ENCODE measurements at regions not wholly inside any gene's neighbourhood (a gene's known extent, or its start where the extent isn't known, plus 50 kb on each side); places are given as distances from the start of the nearest gene placed in this dataset.
"Not testable (repeated sequence)": the region's sequence is repeated elsewhere in the genome, so short reads cannot be mapped to it uniquely, and the experiment has no call there.

- Histone ChIP-seq H3K9me3 (no peaks in the 10 kb centered on the region), H3K4me1 (no peaks in the 10 kb centered on the region), H3K27me3 (no peaks in the 10 kb centered on the region), H3K4me3 (no peak overlapping the region), H3K36me3 (no peaks in the 10 kb centered on the region), H3K27ac (no peak overlapping the region)
- DNase-seq (ENCODE audit: low spot score in 2 of 2), result no peak
- TF ChIP-seq CTCF (IDR thresholded peaks at IDR 0.05) (no peak), POLR2AphosphoS5 (IDR thresholded peaks at IDR 0.05) (no peak), POLR2A (IDR thresholded peaks at IDR 0.05) (no peak)
- intact Hi-C loops (cut with DNase I; ENCODE audit: low total_unique reads), result no loop called here
These were observed 389.1 kb upstream of the ANKRD30A start for GRCh38 chr10:36736311-36736710.

- H3K4me3 ChIP-seq; intact Hi-C loops (cut with DNase I; ENCODE audit: low total_unique reads); H3K27ac ChIP-seq; H3K9me3 ChIP-seq; H3K4me1 ChIP-seq; H3K36me3 ChIP-seq; DNase-seq (ENCODE audit: low spot score in 2 of 2); H3K27me3 ChIP-seq: not testable (repeated sequence)
These were observed 390.8 kb upstream of the ANKRD30A start for GRCh38 chr10:36734590-36734989.

GRCh38 chr10:36730316-36730715 is 395.1 kb upstream of the ANKRD30A start:
- intact Hi-C loops (cut with DNase I; ENCODE audit: low total_unique reads), result no loop called here
- DNase-seq (ENCODE audit: low spot score in 2 of 2), result no peak
- Histone ChIP-seq H3K36me3 (no peaks in the 10 kb centered on the region), H3K4me3 (no peak overlapping the region), H3K27ac (no peak overlapping the region), H3K4me1 (no peaks in the 10 kb centered on the region), H3K27me3 (no peaks in the 10 kb centered on the region), H3K9me3 (no peaks in the 10 kb centered on the region)
- TF ChIP-seq POLR2A (IDR thresholded peaks at IDR 0.05) (no peak), CTCF (IDR thresholded peaks at IDR 0.05) (no peak), POLR2AphosphoS5 (IDR thresholded peaks at IDR 0.05) (no peak)

GRCh38 chr10:36728626-36729025 is 396.8 kb upstream of the ANKRD30A start:
- Histone ChIP-seq H3K27ac (no peak overlapping the region), H3K27me3 (no peaks in the 10 kb centered on the region), H3K4me3 (no peak overlapping the region), H3K4me1 (no peaks in the 10 kb centered on the region), H3K9me3 (no peaks in the 10 kb centered on the region), H3K36me3 (no peaks in the 10 kb centered on the region)
- no peak for TF ChIP-seq POLR2A (IDR thresholded peaks at IDR 0.05)
- TF ChIP-seq POLR2AphosphoS5 (IDR thresholded peaks at IDR 0.05), result no peak
- TF ChIP-seq CTCF (IDR thresholded peaks at IDR 0.05), result no peak
- no peak for DNase-seq (ENCODE audit: low spot score in 2 of 2)
- intact Hi-C loops (cut with DNase I; ENCODE audit: low total_unique reads), result no loop called here

- DNase-seq (ENCODE audit: low spot score in 2 of 2), result peak in 1 of 2 donors; percentile 71
- Histone ChIP-seq H3K27ac (no peak overlapping the region), H3K36me3 (no peaks in the 10 kb centered on the region), H3K9me3 (no peaks in the 10 kb centered on the region), H3K4me3 (no peak overlapping the region), H3K27me3 (no peaks in the 10 kb centered on the region), H3K4me1 (no peaks in the 10 kb centered on the region)
- TF ChIP-seq POLR2AphosphoS5 (IDR thresholded peaks at IDR 0.05), result no peak
- TF ChIP-seq CTCF (IDR thresholded peaks at IDR 0.05), result no peak
- no peak for TF ChIP-seq POLR2A (IDR thresholded peaks at IDR 0.05)
- intact Hi-C loops (cut with DNase I; ENCODE audit: low total_unique reads), result no loop called here
These were observed 399.5 kb upstream of the ANKRD30A start for GRCh38 chr10:36725581-36726520.
